NB4 (cell line): ENCODE measurements at regions not wholly inside any gene's neighbourhood (a gene's known extent, or its start where the extent isn't known, plus 50 kb on each side); places are given as distances from the start of the nearest gene placed in this dataset.

Source experiments
- CTCF ChIP-seq: IDR thresholded peaks from one replicate; pipeline ENCODE4 v1.5.1; 2012; ENCODE audit warnings: low read depth, low read length
- MYC ChIP-seq: IDR thresholded peaks from 2 replicates; pipeline ENCODE4 v1.6.1; 2011; ENCODE audit warnings: low read depth, low read length
- POLR2A ChIP-seq: IDR thresholded peaks from 2 replicates; pipeline ENCODE4 v1.6.1; 2011; ENCODE audit warnings: mild to moderate bottlenecking; ENCODE audit not compliant: insufficient read length; ENCODE audit errors: extremely low read depth

GRCh38 chr18:21181766-21182165 is 60.3 kb upstream of the GREB1L start:
- TF ChIP-seq CTCF (no peak), MYC (no peak), POLR2A (no peak)
